ENCODE measurements at regions not wholly inside any gene's neighbourhood (a gene's known extent, or its start where the extent isn't known, plus 50 kb on each side); places are given as distances from the start of the nearest gene placed in this dataset.

GRCh38 chr13:27005976-27006518 lies 165.6 kb downstream of the USP12 start:
- TF ChIP-seq, protein P1, sequence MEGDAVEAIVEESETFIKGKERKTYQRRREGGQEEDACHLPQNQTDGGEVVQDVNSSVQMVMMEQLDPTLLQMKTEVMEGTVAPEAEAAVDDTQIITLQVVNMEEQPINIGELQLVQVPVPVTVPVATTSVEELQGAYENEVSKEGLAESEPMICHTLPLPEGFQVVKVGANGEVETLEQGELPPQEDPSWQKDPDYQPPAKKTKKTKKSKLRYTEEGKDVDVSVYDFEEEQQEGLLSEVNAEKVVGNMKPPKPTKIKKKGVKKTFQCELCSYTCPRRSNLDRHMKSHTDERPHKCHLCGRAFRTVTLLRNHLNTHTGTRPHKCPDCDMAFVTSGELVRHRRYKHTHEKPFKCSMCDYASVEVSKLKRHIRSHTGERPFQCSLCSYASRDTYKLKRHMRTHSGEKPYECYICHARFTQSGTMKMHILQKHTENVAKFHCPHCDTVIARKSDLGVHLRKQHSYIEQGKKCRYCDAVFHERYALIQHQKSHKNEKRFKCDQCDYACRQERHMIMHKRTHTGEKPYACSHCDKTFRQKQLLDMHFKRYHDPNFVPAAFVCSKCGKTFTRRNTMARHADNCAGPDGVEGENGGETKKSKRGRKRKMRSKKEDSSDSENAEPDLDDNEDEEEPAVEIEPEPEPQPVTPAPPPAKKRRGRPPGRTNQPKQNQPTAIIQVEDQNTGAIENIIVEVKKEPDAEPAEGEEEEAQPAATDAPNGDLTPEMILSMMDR (conservative IDR thresholded peaks at IDR 0.05) = no peak
- TF ChIP-seq ZFX (IDR thresholded peaks at IDR 0.05) = no peak
- H3K27ac ChIP-seq = no peak overlapping the region

GRCh38 chr13:27005556-27005955 lies 166.1 kb downstream of the USP12 start:
- no peak overlapping the region for H3K27ac ChIP-seq
- TF ChIP-seq, protein P1 (conservative IDR thresholded peaks at IDR 0.05) = no peak
- TF ChIP-seq ZFX (IDR thresholded peaks at IDR 0.05) = no peak

- TF ChIP-seq ZFX (IDR thresholded peaks at IDR 0.05) = no peak
- TF ChIP-seq, protein P1 (conservative IDR thresholded peaks at IDR 0.05) = no peak
- no peak overlapping the region for H3K27ac ChIP-seq
Measured at GRCh38 chr13:27004866-27005265, 166.7 kb downstream of the USP12 start.

DNA sequence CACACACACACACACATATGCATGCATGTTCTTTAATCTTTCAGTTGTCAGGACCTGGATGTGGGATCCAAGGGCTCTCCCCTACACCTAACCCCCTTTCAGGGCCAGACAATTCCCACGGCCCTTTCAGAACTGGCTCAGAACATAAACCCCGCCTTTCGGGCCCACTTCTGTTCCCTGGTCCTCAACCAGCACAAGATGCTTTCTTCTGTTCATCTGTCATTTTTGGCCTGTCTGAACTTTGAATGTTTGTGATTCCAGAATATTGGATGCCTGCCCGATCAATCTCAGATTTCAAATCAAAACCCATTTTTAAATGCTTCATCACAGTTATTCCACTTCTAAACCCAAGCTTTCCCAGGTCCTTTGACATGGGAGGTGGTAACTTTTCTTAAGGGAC lies 167.3 kb downstream of the USP12 start:
- no peak overlapping the region for H3K27ac ChIP-seq
- TF ChIP-seq ZFX (IDR thresholded peaks at IDR 0.05) = no peak
- TF ChIP-seq, protein P1 (conservative IDR thresholded peaks at IDR 0.05) = no peak

- TF ChIP-seq, protein P1 (conservative IDR thresholded peaks at IDR 0.05) = no peak
- no peak for TF ChIP-seq ZFX (IDR thresholded peaks at IDR 0.05)
- H3K27ac ChIP-seq = no peak overlapping the region
Measured at GRCh38 chr13:27001705-27002104, 169.9 kb downstream of the USP12 start.

DNA sequence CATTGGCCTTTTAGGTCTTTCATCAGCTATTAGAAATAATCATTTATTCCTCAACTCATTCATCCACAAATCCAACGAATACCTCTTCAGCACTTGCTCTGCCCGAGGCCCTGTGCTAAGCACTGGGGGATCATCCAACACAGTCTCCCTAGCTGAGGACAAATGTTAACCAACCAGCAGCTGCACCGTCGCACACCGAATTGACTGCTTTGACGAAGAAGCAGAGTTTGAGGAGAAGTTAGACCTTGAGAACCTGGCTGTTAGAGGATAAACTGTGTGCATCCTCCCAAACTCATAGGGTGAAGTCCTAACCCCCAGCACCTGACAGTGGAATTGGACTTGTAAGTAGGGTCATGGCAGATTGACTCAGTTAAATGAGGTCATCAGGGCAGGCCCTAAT lies 170.9 kb downstream of the USP12 start:
- H3K27ac ChIP-seq = no peak overlapping the region
- TF ChIP-seq, protein P1 (conservative IDR thresholded peaks at IDR 0.05) = no peak
- TF ChIP-seq ZFX (IDR thresholded peaks at IDR 0.05) = no peak

- no peak overlapping the region for H3K27ac ChIP-seq
Measured at GRCh38 chr13:26999499-26999898, 172.1 kb downstream of the USP12 start.

More at GRCh38 chr13:26999499-26999898, 172.1 kb downstream of the USP12 start:
- TF ChIP-seq ZFX (IDR thresholded peaks at IDR 0.05) = no peak
- TF ChIP-seq, protein P1 (conservative IDR thresholded peaks at IDR 0.05) = no peak
